Astrocyte of the cerebellum (primary cell): ENCODE measurements at regions not wholly inside any gene's neighbourhood (a gene's known extent, or its start where the extent isn't known, plus 50 kb on each side); places are given as distances from the start of the nearest gene placed in this dataset.
"Not testable (repeated sequence)": the region's sequence is repeated elsewhere in the genome, so short reads cannot be mapped to it uniquely, and the experiment has no call there.

Experiments
- DNase-seq: peaks from one replicate; pipeline ENCODE4 v3.0.0-alpha.2; 2011; ENCODE audit warnings: low read depth
- H3K4me3 ChIP-seq: 2 replicates; pipeline ENCODE4 v1.5.1; 2011; ENCODE audit warnings: mild to moderate bottlenecking, low read depth, low read length, moderate library complexity
- in situ Hi-C: cut with HindIII; loops from 2 replicates; pipeline ENCODE4 v1.10.0; 2017; ENCODE audit warnings: low sequenced_read_pairs
- TF ChIP-seq, protein P1 (sequence below): IDR thresholded peaks from 2 replicates; pipeline ENCODE4 v1.5.1; 2012; ENCODE audit warnings: low read length, low read depth, moderate library complexity, mild to moderate bottlenecking; ENCODE audit errors: missing control alignments

DNA sequence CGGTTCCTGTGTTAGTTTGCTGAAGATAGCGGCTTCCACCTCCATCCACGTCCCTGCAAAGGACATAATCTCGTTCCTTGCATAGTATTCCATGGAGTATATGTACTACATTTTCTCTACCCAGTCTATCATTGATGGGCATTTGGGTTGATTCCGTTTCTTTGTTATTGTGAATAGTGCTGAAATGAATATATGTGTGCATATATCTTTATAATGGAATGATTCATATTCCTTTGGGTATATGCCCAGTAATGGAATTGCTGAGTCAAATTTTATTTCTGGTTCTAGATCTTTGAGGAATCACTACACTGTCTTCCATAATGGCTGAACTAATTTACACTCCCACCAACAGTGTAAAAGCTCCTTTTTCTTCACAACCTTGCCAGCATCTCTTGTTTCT lies 255.4 kb upstream of the CDH2 start:
- H3K4me3 ChIP-seq: no peak overlapping the region
- in situ Hi-C loops: no loop called here
- TF ChIP-seq, protein P1, sequence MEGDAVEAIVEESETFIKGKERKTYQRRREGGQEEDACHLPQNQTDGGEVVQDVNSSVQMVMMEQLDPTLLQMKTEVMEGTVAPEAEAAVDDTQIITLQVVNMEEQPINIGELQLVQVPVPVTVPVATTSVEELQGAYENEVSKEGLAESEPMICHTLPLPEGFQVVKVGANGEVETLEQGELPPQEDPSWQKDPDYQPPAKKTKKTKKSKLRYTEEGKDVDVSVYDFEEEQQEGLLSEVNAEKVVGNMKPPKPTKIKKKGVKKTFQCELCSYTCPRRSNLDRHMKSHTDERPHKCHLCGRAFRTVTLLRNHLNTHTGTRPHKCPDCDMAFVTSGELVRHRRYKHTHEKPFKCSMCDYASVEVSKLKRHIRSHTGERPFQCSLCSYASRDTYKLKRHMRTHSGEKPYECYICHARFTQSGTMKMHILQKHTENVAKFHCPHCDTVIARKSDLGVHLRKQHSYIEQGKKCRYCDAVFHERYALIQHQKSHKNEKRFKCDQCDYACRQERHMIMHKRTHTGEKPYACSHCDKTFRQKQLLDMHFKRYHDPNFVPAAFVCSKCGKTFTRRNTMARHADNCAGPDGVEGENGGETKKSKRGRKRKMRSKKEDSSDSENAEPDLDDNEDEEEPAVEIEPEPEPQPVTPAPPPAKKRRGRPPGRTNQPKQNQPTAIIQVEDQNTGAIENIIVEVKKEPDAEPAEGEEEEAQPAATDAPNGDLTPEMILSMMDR: no peak
- no peak for DNase-seq

DNA sequence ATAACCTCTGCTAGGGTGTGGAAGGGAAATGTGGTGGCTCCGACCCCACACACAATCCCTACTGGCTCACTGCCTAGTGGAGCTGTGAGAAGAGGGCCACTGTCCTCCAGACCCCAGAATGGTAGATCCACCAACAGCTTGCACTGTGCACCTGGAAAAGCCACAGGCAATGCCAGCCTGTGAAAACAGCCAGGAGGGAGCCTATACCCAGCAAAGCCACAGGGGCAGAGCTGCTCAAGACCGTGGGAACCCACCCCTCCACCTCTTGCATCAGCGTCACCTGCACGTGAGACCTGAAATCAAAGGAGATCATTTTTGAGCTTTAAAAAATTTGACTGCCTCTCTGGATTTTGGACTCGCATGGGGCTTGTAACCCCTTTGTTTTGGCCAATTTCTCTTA lies 249.0 kb upstream of the CDH2 start:
- TF ChIP-seq, protein P1: no peak
- DNase-seq: no peak
- no peak overlapping the region for H3K4me3 ChIP-seq
- in situ Hi-C loops: no loop called here

DNA sequence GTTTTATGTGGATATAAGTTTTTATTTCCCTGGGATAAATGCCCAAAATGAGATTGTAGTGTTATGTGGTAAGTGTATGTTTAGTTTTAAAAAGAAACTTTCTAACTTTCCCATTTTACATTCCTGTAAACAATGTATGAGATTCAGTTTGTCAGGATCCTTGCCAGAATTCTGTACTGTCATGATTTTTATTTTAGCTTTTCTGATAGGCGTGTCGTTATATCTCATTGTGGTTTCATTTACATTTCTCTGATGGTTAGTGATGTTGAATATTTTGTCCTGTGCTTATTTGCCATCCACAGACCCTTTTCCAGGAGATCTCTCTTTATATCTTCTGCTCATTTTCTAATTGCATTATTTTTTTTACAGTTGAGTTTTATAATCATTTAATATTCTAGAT lies 245.6 kb upstream of the CDH2 start:
- in situ Hi-C loops: no loop called here
- DNase-seq: no peak
- no peak overlapping the region for H3K4me3 ChIP-seq
- TF ChIP-seq, protein P1: no peak

GRCh38 chr18:28421950-28422349 lies 245.0 kb upstream of the CDH2 start:
- DNase-seq, in situ Hi-C loops: not testable (repeated sequence)

GRCh38 chr18:28412521-28412920 lies 235.6 kb upstream of the CDH2 start:
- in situ Hi-C loops: no loop called here
- TF ChIP-seq, protein P1: no peak
- H3K4me3 ChIP-seq: no peak overlapping the region
- peak; percentile 57 for DNase-seq

More at GRCh38 chr18:28421950-28422349, 245.0 kb upstream of the CDH2 start:
- H3K4me3 ChIP-seq: not testable (repeated sequence)

DNA sequence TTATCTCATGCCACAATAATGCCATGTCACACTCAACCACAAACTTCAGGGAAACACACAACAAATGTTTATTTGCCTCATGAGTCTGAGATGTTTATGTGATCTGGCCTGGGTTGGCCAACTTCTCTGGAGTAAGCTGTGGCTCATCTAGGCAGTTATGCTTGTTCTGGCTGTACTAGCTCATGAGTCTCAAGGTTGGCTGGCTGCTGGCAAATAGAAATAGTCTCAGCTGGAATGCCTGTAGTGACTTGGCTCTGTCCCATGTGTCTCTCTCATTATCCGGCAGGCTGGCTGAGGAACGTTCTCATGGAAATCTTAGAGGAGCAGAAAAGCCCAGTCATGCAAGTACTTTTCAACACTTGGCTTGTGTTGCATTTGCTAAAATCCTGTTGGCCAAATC lies 234.9 kb upstream of the CDH2 start:
- in situ Hi-C loops: no loop called here
- no peak overlapping the region for H3K4me3 ChIP-seq
- TF ChIP-seq, protein P1: no peak
- DNase-seq: peak; percentile 87

- DNase-seq: no peak
- TF ChIP-seq, protein P1: no peak
- in situ Hi-C loops: no loop called here
- H3K4me3 ChIP-seq: no peak overlapping the region
Observed at GRCh38 chr18:28409811-28410210, 232.9 kb upstream of the CDH2 start.
